Esophagus squamous epithelium (tissue), 4 donors: ENCODE measurements at regions not wholly inside any gene's neighbourhood (a gene's known extent, or its start where the extent isn't known, plus 50 kb on each side); places are given as distances from the start of the nearest gene placed in this dataset.

Source experiments
- POLR2A ChIP-seq, 4 donors: fragments of 450-650 bp; IDR thresholded peaks; one replicate each; pipeline ENCODE4 v1.6.1; 2017; ENCODE audit warnings: antibody characterized with exemption in 4 of 4, mild to moderate bottlenecking in 4 of 4, moderate library complexity in 3 of 4
- TF ChIP-seq, protein P1 (sequence below), 6 experiments: fragments of 450-650 bp in 4 of 6; fragments of 200-600 bp in 2 of 6; sonication (generic) in 2 of 6; IDR thresholded peaks; one replicate each; pipeline ENCODE4 v1.5.1; 2016 to 2019; ENCODE audit warnings: antibody characterized with exemption in 6 of 6, mild to moderate bottlenecking in 4 of 6, moderate library complexity in 4 of 6

DNA sequence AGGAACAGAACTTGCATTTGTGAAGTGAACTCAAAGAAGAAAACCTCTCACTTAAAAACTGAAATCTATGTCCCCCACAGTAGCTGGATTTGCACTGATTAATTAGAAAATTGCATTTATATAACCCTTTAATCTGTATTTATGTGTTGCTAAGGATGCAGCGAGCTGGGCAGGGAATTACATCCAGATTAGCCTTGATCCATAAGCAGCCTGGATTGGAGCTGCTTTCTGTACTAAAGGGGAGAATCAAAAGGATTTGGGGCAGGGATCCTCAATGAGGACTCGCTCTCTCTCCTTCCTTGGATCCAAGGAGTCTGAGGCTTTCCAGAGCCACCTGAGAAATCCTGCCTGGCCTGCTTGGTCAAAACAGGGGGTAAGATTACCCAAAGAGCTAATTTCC is 125.9 kb downstream of the TLE3 start:
- TF ChIP-seq, protein P1, sequence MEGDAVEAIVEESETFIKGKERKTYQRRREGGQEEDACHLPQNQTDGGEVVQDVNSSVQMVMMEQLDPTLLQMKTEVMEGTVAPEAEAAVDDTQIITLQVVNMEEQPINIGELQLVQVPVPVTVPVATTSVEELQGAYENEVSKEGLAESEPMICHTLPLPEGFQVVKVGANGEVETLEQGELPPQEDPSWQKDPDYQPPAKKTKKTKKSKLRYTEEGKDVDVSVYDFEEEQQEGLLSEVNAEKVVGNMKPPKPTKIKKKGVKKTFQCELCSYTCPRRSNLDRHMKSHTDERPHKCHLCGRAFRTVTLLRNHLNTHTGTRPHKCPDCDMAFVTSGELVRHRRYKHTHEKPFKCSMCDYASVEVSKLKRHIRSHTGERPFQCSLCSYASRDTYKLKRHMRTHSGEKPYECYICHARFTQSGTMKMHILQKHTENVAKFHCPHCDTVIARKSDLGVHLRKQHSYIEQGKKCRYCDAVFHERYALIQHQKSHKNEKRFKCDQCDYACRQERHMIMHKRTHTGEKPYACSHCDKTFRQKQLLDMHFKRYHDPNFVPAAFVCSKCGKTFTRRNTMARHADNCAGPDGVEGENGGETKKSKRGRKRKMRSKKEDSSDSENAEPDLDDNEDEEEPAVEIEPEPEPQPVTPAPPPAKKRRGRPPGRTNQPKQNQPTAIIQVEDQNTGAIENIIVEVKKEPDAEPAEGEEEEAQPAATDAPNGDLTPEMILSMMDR (IDR thresholded peaks at IDR 0.05), result no peak
- TF ChIP-seq POLR2A (IDR thresholded peaks at IDR 0.05), result no peak
